SK-N-DZ (cell line): ENCODE measurements at regions not wholly inside any gene's neighbourhood (a gene's known extent, or its start where the extent isn't known, plus 50 kb on each side); places are given as distances from the start of the nearest gene placed in this dataset.

Experiments used
- DNase-seq: peaks from one replicate; pipeline ENCODE4 v3.0.0-alpha.2; 2015; ENCODE audit warnings: low spot score

DNA sequence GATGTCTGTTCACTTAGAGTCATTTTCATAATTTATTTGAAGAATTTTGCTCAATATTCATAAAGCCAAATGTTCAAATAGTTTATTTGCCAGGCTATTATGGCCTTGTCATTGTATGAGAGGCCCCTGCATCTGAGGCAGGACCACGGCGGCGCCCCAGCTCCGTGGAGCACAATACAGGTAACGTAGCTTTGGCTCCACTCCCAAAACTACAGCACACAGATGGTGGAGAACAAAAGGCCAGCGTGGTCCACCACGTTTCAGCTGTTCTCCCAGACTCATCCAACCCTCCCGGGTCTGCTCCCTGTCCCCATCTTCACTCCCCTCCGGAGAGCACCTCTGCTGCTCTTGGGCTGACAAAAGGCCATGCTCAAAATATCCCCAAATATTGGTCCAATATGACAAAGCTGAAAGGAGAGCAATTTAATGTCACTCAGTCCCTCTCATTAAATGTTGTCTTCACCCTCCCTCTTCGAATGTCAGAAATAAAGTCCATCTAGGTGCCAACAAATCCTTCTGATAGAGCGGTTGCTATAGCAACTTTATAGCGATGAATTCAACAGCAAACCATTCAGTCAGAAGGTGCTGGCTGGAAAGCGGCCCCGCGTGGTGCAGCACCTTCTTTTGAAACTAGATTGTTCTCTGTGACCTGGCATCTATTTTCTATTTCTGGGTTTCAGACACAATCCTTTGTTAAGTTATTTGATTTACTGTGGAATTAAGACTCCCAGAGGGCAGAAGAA is 504.3 kb downstream of the ARHGEF28 start:
- DNase-seq, result no peak

DNA sequence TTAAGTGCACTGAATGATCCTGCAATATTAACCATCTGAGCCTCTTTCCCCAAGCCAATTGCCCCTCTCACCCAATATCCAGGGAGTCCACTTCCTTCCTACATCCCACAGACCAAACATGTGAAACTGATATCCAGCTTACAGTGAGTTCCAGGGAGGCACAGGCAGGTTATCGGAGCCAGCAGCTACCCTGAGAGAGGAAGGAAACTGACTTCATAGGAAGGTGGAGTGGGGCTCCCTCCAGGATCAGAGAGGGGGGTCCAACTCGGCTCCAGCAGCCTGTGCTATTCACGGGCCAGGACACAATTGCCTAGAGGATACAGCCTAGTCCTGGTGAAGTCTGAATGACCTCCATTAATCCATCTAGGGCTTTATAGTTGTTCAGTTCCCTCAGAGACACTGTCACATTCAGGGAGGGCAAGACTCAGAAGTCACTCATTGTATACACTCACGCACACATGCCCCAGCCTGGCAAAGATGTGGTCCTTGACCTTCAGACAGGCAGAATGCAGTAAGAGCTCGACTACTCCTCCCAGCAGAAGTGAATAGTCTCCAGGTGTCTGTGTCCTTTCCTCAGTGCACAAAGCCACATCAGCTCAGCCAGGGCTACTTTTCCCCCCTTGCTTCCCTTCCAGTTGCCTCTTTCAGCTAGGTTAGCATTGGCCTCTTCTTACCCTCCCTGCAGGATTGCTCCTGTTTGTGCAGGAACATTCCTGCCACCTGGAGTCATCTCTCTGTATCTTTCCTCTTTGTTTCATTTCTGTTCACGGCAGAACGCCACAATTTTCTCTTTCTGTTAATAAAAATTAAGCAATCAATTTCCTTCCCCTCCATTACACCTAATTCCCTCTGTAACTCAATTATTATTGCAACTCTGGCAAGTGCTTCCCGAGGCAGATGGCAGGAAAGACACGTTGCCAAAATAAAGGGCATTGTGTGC is 501.7 kb downstream of the ARHGEF28 start:
- DNase-seq, result peak; percentile 22

DNA sequence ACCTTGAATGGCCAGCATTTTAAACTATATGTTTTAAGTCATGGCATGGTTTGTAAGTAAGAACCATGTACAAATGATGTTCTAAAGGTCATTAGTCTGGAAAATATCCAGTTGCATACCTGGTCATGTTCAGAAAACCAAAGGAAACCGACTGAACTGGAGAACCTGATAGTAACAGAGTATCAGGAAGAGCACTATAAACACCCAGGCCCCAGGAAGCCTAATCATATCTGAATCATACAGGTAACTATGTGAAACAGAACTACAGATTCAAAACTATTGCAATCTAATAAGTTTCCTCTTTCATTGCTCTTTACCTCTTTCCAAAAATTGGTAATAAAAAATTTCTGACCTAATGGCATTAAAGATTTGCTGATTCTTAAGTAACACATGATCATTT is 500.3 kb downstream of the ARHGEF28 start:
- no peak for DNase-seq

DNA sequence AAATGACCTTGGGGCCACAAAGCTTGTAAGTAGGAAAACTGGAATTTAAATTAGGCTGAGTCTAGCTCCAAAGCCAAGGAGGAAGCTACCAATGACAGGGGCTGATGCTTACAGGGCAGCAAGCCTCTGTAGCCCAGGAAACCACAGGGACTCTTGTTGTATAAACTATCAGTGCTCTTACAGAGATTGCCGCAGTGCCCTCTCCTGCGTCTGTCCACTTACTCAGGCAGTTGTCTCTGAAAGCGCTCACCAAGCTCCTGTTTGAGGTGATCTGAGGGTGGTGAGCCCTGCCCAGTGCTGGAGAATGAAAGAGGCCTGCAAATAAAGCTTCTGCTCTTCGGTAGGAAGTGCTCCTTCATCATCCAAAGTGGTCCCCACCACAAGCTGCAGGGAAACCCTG is 498.8 kb downstream of the ARHGEF28 start:
- DNase-seq, result no peak

GRCh38 chr5:74123929-74124328 is 497.9 kb downstream of the ARHGEF28 start:
- DNase-seq, result no peak

DNA sequence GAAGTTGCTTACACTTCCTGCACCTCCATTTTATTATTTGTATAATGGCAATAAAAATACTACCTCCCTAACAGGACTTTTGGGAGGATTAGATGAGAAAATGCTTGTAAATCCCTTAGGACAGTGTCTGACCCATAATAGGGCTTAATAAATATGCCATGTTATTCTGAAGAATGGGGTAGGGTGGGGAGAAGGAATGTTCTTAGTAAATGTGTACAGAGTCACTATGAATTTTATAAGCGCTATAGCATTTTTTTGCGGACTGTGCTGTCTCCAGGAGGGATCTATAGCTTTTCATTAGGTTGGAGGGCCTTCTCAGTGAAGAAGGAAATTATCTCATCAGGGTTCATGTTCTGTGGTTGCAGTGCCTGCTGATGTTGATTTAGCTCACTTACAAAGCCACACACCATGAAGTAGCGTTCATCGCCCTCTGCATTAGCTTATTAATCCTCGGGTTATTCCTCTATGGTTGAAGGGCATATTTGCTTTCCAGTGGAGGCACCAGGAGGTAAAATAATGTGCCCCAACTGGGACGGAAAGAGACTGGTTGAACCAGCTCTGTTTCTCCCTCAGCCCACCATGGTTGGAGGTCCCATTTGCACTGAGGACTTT is 497.1 kb downstream of the ARHGEF28 start:
- no peak for DNase-seq

GRCh38 chr5:74122175-74122574 is 496.2 kb downstream of the ARHGEF28 start:
- DNase-seq, result no peak

- no peak for DNase-seq
Measured at GRCh38 chr5:74120585-74120984, 494.6 kb downstream of the ARHGEF28 start.

DNA sequence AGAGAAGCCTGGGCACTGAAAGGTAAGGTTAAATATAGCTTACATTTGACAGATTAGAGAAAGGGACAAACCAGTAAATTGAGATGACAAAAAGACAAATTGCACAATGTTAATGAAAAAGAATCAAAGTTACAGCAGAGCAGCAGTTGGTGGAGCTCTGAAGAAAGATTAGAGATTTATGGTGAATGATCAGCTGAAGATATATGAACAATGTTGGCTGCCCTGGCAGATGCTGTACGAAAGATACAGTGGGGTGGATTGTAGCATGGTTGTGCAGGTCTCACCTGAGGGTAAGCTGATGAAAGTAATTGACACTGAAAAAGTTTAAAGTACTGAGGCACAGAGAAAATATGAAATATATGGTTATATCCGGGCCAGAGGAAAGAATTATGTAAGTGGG is 492.1 kb downstream of the ARHGEF28 start:
- DNase-seq, result no peak

- no peak for DNase-seq
Measured at GRCh38 chr5:74116984-74117383, 491.0 kb downstream of the ARHGEF28 start.

DNA sequence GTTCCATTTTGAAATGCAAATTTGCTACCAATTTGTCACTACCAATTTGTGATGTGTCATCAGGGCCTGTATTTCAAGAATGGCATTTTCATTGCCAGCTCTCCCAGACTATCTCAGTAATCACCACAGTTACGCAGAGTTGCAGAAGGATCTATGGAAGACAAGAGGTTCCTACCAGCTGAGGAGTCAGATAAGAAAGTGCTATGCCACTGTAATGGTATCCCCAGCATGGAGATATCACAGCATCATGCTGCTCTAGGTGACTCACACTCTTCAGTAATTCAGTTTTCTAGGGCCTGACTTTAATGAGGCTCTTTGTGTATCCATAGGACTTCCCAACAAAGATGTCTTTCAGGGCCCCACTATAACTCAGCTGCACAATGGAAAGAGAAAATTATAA is 490.3 kb downstream of the ARHGEF28 start:
- no peak for DNase-seq

DNA sequence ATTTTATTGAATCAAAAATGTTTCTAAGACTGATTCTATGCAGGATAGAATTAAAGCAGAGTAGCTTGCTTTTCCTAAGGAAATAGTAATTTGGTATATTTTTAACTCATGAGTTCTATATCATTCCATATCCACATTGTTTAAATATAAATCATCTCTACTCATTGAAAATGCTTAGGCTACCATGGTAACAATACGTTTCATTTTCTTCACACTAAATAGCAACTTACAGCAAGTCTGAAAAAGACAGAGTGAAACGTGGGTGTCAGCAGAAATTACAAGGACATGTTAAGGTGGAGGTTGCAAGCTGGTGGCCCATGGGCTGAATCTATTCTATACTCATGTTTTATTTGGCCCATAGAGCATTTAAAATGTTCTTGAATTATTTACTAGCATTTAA is 487.9 kb downstream of the ARHGEF28 start:
- DNase-seq, result no peak

DNA sequence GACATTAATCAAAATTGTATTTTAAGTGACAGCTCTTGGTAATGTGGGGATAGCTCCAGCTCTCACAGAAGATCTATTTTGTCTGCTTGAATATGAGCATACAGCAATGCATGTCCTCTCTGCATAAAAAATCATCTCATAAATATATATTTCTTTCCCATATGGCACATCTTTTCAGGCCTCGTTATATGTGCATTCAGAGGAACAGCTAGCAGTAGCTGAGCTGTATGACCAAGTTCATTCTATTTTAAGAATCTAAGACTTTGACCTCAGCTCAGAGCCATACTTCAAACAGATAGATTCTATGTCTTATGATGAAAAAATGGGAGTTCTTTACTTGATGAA is 487.2 kb downstream of the ARHGEF28 start:
- no peak for DNase-seq

GRCh38 chr5:74112372-74113195 is 486.6 kb downstream of the ARHGEF28 start:
- no peak for DNase-seq

DNA sequence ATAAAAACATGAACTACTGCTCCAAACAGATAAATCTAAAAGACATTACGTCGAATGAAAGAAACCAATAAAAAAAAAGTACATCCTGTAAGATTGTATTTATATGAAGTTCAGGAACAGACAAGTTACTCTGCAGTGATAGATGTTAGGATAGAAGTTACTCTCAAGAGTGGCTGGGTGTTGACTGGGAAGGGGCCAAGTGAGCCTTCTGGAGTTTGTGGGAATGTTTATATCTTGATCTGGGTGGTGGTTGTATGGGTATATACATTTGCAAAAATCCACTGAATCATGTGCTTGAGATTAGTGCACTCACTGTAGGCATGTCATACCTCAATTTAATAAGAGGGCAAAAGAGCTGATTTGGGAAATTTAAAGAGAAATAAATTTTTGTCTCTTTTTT is 485.8 kb downstream of the ARHGEF28 start:
- DNase-seq, result no peak

GRCh38 chr5:74109344-74109743 is 483.3 kb downstream of the ARHGEF28 start:
- no peak for DNase-seq

GRCh38 chr5:74107899-74108298 is 481.9 kb downstream of the ARHGEF28 start:
- no peak for DNase-seq

- DNase-seq, result no peak
Measured at GRCh38 chr5:74105126-74105780, 479.3 kb downstream of the ARHGEF28 start.

- no peak for DNase-seq
Measured at GRCh38 chr5:74103131-74104023, 477.4 kb downstream of the ARHGEF28 start.

DNA sequence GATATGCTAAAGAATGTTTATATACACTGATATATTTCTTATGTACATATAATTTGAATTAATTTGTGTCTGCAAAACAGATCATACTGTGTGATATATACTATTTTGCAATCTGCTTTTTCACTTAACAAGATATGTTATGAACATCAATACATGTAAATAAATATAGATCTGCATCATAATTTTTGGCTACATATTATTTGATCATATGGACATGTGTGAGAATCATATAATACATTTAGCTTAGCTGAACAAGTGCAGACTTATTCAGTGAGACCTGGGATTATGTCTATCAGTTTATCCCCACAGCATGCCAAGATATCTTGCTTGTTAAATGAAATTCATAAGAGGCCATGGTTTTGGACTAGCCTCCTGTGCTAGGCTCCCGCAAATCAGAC is 474.3 kb downstream of the ARHGEF28 start:
- no peak for DNase-seq
